ENCODE measurements at regions not wholly inside any gene's neighbourhood (a gene's known extent, or its start where the extent isn't known, plus 50 kb on each side); places are given as distances from the start of the nearest gene placed in this dataset.

DNA sequence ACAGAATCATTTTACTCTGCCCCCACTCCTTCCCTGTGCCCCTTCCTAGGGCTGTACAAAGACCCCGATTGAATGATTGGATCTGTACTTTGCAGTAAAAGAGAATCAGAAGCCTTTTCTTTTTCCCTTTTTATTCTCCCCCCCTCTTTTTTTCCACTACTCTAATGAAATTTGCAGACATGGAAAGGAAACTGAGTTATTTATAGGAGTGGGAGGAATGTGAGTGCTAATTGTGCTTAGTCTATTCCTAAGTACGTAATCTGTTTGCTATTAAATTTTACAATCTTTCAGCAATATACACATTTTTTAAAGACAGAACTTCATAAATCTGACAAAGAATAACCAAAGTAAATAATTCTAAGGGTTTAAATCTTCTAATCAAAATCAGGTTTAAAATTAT is 314.3 kb downstream of the MAP2K6 start:
- no peak for DNase-seq
- intact Hi-C loops (cut with DNase I): no loop called here
- Histone ChIP-seq H3K4me1 (peaks cover 9 to 45% (median 15%) of the 10 kb centered on the region in 3 donors), H3K9me3 (no peaks in the 10 kb centered on the region), H3K4me3 (no peak overlapping the region), H3K27me3 (no peaks in the 10 kb centered on the region), H3K27ac (no peak overlapping the region), H3K36me3 (no peaks in the 10 kb centered on the region)
- WGBS, 2 donors: 72 to 90% methylated on average over 2 of the region's 2 CpGs
- TF ChIP-seq, protein P1, sequence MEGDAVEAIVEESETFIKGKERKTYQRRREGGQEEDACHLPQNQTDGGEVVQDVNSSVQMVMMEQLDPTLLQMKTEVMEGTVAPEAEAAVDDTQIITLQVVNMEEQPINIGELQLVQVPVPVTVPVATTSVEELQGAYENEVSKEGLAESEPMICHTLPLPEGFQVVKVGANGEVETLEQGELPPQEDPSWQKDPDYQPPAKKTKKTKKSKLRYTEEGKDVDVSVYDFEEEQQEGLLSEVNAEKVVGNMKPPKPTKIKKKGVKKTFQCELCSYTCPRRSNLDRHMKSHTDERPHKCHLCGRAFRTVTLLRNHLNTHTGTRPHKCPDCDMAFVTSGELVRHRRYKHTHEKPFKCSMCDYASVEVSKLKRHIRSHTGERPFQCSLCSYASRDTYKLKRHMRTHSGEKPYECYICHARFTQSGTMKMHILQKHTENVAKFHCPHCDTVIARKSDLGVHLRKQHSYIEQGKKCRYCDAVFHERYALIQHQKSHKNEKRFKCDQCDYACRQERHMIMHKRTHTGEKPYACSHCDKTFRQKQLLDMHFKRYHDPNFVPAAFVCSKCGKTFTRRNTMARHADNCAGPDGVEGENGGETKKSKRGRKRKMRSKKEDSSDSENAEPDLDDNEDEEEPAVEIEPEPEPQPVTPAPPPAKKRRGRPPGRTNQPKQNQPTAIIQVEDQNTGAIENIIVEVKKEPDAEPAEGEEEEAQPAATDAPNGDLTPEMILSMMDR (IDR thresholded peaks at IDR 0.05): no peak
- no peak for TF ChIP-seq POLR2A (IDR thresholded peaks at IDR 0.05)

DNA sequence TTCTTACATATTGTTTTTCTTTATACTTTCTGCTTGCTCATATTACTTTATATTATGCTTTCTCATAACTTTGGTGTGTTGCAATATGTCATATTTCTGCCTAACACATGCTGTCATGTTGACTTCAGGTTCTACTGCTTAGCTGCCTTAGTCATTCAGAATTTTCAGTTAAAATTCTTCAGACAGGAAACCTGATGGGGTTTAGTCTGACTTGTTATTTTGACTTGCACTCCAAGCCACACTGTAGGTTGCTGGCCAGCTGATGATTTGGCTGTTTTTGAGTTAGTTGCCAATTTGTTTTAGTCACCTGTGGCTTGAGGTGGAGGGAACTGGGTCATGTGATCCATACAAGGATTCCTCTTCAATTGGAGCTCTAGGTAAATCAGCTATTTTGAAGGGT is 315.4 kb downstream of the MAP2K6 start:
- TF ChIP-seq, protein P1 (IDR thresholded peaks at IDR 0.05): no peak
- no peak for TF ChIP-seq POLR2A (IDR thresholded peaks at IDR 0.05)
- no peaks in the 10 kb centered on the region for H3K27me3 ChIP-seq
- H3K4me3 ChIP-seq: no peak overlapping the region
- intact Hi-C loops (cut with DNase I): no loop called here
- peaks cover 15 to 56% (median 17%) of the 10 kb centered on the region in 3 donors for H3K4me1 ChIP-seq
- DNase-seq: no peak
- H3K27ac ChIP-seq: peak overlapping the region in 2 of 4 donors; percentile 15 to 45
- no peaks in the 10 kb centered on the region for H3K9me3 ChIP-seq
- no peaks in the 10 kb centered on the region for H3K36me3 ChIP-seq

DNA sequence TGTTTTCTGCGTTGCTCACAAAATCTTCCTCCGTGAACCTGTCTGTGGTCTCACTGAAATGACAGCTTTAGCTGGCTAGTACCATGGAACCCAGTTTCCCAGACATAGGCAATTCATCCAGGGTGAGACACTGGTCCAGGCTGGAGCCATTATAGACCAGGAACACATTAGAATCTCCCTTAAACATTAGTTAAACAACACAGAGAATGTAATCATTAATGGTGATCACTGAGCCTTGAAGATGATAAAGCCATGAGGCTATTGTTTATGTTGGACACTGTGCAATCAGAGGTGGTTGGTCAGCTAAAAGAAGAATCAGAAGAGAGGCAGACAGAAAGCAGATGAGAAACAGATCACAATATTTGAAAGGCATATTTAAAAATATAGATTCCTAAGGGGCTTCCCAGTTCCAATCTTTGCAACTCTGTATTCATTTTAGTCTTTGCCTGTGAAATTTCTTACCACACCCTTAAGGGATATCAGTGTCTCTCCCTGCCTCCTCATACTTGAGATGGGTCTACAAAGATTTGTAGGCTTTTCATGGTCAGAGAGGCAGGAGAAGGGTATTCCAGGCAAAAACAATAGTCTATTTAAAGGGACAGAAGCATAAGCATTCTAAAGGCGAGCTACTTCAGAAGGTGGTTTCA is 317.9 kb downstream of the MAP2K6 start:
- peaks cover 15 to 58% (median 17%) of the 10 kb centered on the region in 3 donors for H3K4me1 ChIP-seq
- peak overlapping the region in 1 of 4 donors; percentile 73 for H3K27ac ChIP-seq
- 76 to 83% methylated on average over 3 of the region's 3 CpGs for WGBS, 2 donors
- no peak overlapping the region for H3K4me3 ChIP-seq
- intact Hi-C loops (cut with DNase I): no loop called here
- H3K9me3 ChIP-seq: no peaks in the 10 kb centered on the region
- H3K36me3 ChIP-seq: no peaks in the 10 kb centered on the region
- TF ChIP-seq, protein P1 (IDR thresholded peaks at IDR 0.05): no peak
- no peak for TF ChIP-seq POLR2A (IDR thresholded peaks at IDR 0.05)
- H3K27me3 ChIP-seq: no peaks in the 10 kb centered on the region
- DNase-seq: no peak

DNA sequence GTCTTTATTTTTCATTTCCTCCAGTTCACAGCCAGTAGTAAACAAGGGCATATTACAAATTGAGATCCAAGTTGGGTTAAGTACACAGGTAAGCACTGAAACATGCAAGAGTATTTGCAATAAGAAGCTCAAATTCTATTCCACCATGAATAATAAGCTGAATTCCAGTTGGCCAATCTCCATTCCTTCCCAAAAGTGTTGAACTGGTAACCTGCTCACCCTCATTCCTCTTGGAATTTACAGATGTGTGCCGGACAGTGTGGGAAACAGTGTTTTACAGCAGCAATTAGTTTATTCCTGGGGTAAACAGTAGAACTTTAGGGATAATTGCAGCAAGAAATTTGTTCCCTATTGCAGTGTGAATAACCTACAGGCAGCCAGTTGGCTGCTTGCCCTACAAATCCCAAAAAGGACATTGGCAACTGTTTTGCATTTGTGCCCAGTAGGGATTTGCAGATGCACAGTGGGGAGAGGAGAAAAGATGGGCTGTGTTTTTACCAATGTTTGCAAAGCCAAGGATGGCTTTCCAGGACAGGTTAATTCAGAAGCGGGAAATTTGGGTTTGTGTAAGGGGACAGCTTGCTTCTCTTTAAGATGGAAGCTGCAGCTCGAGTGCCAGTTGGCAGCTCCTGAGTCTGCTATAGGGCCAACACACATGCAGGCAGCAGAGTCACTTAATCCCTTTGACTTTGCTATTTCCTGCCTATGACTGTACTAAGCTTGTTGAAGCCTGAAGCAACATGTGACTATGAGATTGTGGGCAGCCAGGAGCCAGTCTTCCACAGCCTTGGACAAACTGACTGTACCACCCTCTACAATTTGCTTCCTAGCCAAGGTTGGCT is 318.9 kb downstream of the MAP2K6 start:
- Histone ChIP-seq H3K9me3 (no peaks in the 10 kb centered on the region), H3K4me3 (no peak overlapping the region), H3K27ac (peak overlapping the region; percentile 40 to 73 (median 46)), H3K36me3 (no peaks in the 10 kb centered on the region), H3K4me1 (peaks cover 15 to 55% (median 17%) of the 10 kb centered on the region in 3 donors), H3K27me3 (no peaks in the 10 kb centered on the region)
- intact Hi-C loops (cut with DNase I): no loop called here
- no peak for TF ChIP-seq POLR2A (IDR thresholded peaks at IDR 0.05)
- TF ChIP-seq, protein P1 (IDR thresholded peaks at IDR 0.05): no peak
- no peak for DNase-seq
- WGBS, 2 donors: 26 to 30% methylated on average over 3 of the region's 3 CpGs

DNA sequence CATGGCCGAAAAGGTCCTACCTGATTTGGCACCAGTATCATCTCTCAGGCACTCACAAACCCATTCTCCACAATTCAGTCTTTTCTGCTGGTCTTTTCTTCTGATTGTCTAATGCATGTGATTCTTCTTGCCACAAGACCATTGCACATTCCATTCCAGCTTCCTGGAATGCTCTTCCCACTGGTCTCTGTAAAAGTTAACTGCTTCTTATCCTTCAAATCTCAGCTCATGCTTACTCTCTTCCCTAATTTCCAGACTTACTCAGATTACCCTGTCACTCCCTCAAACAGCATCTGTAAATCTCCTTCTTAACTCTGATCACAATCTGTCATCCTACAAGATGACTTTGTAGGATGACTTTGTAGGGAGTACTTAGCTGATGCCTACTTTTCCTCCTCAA is 320.2 kb downstream of the MAP2K6 start:
- Histone ChIP-seq H3K9me3 (no peaks in the 10 kb centered on the region), H3K4me1 (peaks cover 15 to 43% (median 17%) of the 10 kb centered on the region in 3 donors), H3K36me3 (no peaks in the 10 kb centered on the region), H3K27me3 (no peaks in the 10 kb centered on the region), H3K4me3 (no peak overlapping the region), H3K27ac (peak overlapping the region in 2 of 4 donors; percentile 49 to 73)
- TF ChIP-seq, protein P1 (IDR thresholded peaks at IDR 0.05): no peak
- intact Hi-C loops (cut with DNase I): no loop called here
- WGBS, 2 donors: 87 to 93% methylated on average over 1 of the region's 1 CpG
- DNase-seq: no peak

All from esophagus squamous epithelium (tissue), 5 donors.